Hepatocyte (in vitro differentiated cells): ENCODE measurements at regions not wholly inside any gene's neighbourhood (a gene's known extent, or its start where the extent isn't known, plus 50 kb on each side); places are given as distances from the start of the nearest gene placed in this dataset.
A peak's percentile ranks its signal among the peaks of the same experiment; 100 is the strongest.

ENCODE experiments used
- DNase-seq: peaks from one replicate; pipeline ENCODE4 v3.0.0-alpha.2; 2016; ENCODE audit warnings: low spot score
- H2AFZ ChIP-seq: fragments of 200-600 bp; sonication (generic); 2 replicates; pipeline ENCODE4 v1.6.0; 2016; ENCODE audit warnings: antibody characterized with exemption, mild to moderate bottlenecking
- H3K27ac ChIP-seq: fragments of 200-600 bp; sonication (generic); 2 replicates; pipeline ENCODE4 v1.5.1; 2016; ENCODE audit warnings: mild to moderate bottlenecking
- H3K27me3 ChIP-seq: fragments of 200-600 bp; sonication (generic); 2 replicates; pipeline ENCODE4 v1.6.1; 2016
- H3K36me3 ChIP-seq: fragments of 200-600 bp; sonication (generic); replicated peaks from 2 replicates; pipeline ENCODE4 v1.5.1; 2016; ENCODE audit warnings: low read depth; ENCODE audit not compliant: insufficient read depth
- H3K4me1 ChIP-seq: fragments of 200-600 bp; sonication (generic); 2 replicates; pipeline ENCODE4 v1.5.1; 2016; ENCODE audit warnings: mild to moderate bottlenecking, moderate library complexity; ENCODE audit not compliant: insufficient read depth
- H3K4me2 ChIP-seq: fragments of 200-600 bp; sonication (generic); 2 replicates; pipeline ENCODE4 v1.6.0; 2016
- H3K4me3 ChIP-seq: fragments of 200-600 bp; sonication (generic); 2 replicates; pipeline ENCODE4 v1.5.1; 2016; ENCODE audit warnings: mild to moderate bottlenecking
- H3K79me2 ChIP-seq: fragments of 200-600 bp; sonication (generic); 2 replicates; pipeline ENCODE4 v1.6.0; 2017; ENCODE audit warnings: mild to moderate bottlenecking
- H3K9me2 ChIP-seq: fragments of 200-600 bp; sonication (generic); replicated peaks from 2 replicates; pipeline ENCODE4 v1.6.0; 2017; ENCODE audit warnings: mild to moderate bottlenecking; ENCODE audit not compliant: insufficient read depth
- H3K9me3 ChIP-seq: fragments of 200-600 bp; sonication (generic); 2 replicates; pipeline ENCODE4 v1.5.1; 2016; ENCODE audit warnings: low read depth, mild to moderate bottlenecking
- H4K20me1 ChIP-seq: fragments of 200-600 bp; sonication (generic); 2 replicates; pipeline ENCODE4 v1.6.0; 2016; ENCODE audit warnings: mild to moderate bottlenecking; ENCODE audit not compliant: insufficient read depth, poor library complexity, severe bottlenecking
- CTCF ChIP-seq: fragments of 200-600 bp; sonication (generic); IDR thresholded peaks from 2 replicates; pipeline ENCODE4 v1.5.1; 2016; ENCODE audit warnings: antibody characterized with exemption, mild to moderate bottlenecking; ENCODE audit not compliant: poor library complexity
- EZH2 ChIP-seq: fragments of 200-600 bp; sonication (generic); IDR thresholded peaks from 2 replicates; pipeline ENCODE4 v1.6.1; 2016; ENCODE audit warnings: antibody characterized with exemption, mild to moderate bottlenecking, borderline replicate concordance
- EZH2phosphoT487 ChIP-seq: fragments of 200-600 bp; sonication (generic); IDR thresholded peaks from one replicate; pipeline ENCODE4 v1.6.1; 2018; ENCODE audit warnings: antibody characterized with exemption, mild to moderate bottlenecking, low read depth, moderate library complexity; ENCODE audit not compliant: unreplicated experiment, severe bottlenecking
- WGBS: methylation state at CpG from one replicate; pipeline ENCODE4 v1.1.6; 2016; ENCODE audit warnings: low lambda C conversion rate; ENCODE audit errors: missing lambda C conversion rate; 5-methylcytosine and 5-hydroxymethylcytosine counted together

- 82% methylated on average over 5 of the region's 5 CpGs for WGBS
- no peak overlapping the region for H3K4me2 ChIP-seq
These were observed 365.0 kb upstream of the CDH9 start for GRCh38 chr5:27403243-27403882.

GRCh38 chr5:27402828-27403227, 364.4 kb upstream of the CDH9 start:
- H4K20me1 ChIP-seq = no peaks in the 10 kb centered on the region
- no peaks in the 10 kb centered on the region for H3K9me2 ChIP-seq
- H3K4me2 ChIP-seq = no peak overlapping the region
- H3K79me2 ChIP-seq = no peaks in the 10 kb centered on the region
- TF ChIP-seq EZH2phosphoT487 = no peak
- no peak for TF ChIP-seq CTCF
- TF ChIP-seq EZH2 = no peak
- H3K9me3 ChIP-seq = no peaks in the 10 kb centered on the region
- no peak overlapping the region for H2AFZ ChIP-seq
- no peaks in the 10 kb centered on the region for H3K4me1 ChIP-seq
- H3K36me3 ChIP-seq = no peaks in the 10 kb centered on the region
- no peaks in the 10 kb centered on the region for H3K27me3 ChIP-seq
- H3K27ac ChIP-seq = no peak overlapping the region
- WGBS = 88% methylated on average over 3 of the region's 3 CpGs
- H3K4me3 ChIP-seq = no peak overlapping the region
- no peak for DNase-seq

More at GRCh38 chr5:27403243-27403882, 365.0 kb upstream of the CDH9 start:
- Histone ChIP-seq H3K27me3 (no peaks in the 10 kb centered on the region), H2AFZ (peak overlapping the region; percentile 4), H3K9me2 (no peaks in the 10 kb centered on the region), H3K4me3 (no peak overlapping the region), H3K36me3 (no peaks in the 10 kb centered on the region), H4K20me1 (no peaks in the 10 kb centered on the region), H3K4me1 (no peaks in the 10 kb centered on the region), H3K79me2 (no peaks in the 10 kb centered on the region), H3K9me3 (no peaks in the 10 kb centered on the region), H3K27ac (no peak overlapping the region)
- no peak for TF ChIP-seq EZH2
- no peak for TF ChIP-seq EZH2phosphoT487
- TF ChIP-seq CTCF = no peak
- no peak for DNase-seq

GRCh38 chr5:27396998-27397397, 358.6 kb upstream of the CDH9 start:
- H3K4me1 ChIP-seq = no peaks in the 10 kb centered on the region
- no peak overlapping the region for H3K27ac ChIP-seq
- DNase-seq = no peak
- no peaks in the 10 kb centered on the region for H3K79me2 ChIP-seq
- H3K9me3 ChIP-seq = no peaks in the 10 kb centered on the region
- no peak overlapping the region for H3K4me3 ChIP-seq
- no peak overlapping the region for H3K4me2 ChIP-seq
- TF ChIP-seq CTCF (no peak), EZH2 (no peak), EZH2phosphoT487 (no peak)
- H3K27me3 ChIP-seq = no peaks in the 10 kb centered on the region
- no peaks in the 10 kb centered on the region for H3K36me3 ChIP-seq
- H4K20me1 ChIP-seq = no peaks in the 10 kb centered on the region
- H2AFZ ChIP-seq = no peak overlapping the region
- WGBS = 90% methylated on average over 9 of the region's 9 CpGs
- H3K9me2 ChIP-seq = no peaks in the 10 kb centered on the region

GRCh38 chr5:27392716-27393115, 354.3 kb upstream of the CDH9 start:
- Histone ChIP-seq H4K20me1 (no peaks in the 10 kb centered on the region), H3K4me3 (no peak overlapping the region), H3K27ac (no peak overlapping the region), H3K27me3 (no peaks in the 10 kb centered on the region), H3K9me2 (no peaks in the 10 kb centered on the region), H2AFZ (no peak overlapping the region), H3K4me2 (no peak overlapping the region), H3K79me2 (no peaks in the 10 kb centered on the region), H3K9me3 (no peaks in the 10 kb centered on the region), H3K36me3 (no peaks in the 10 kb centered on the region), H3K4me1 (no peaks in the 10 kb centered on the region)
- no peak for DNase-seq
- TF ChIP-seq CTCF (no peak), EZH2phosphoT487 (no peak), EZH2 (no peak)
- 70% methylated on average over 1 of the region's 1 CpG for WGBS
